ENCODE measurements at regions not wholly inside any gene's neighbourhood (a gene's known extent, or its start where the extent isn't known, plus 50 kb on each side); places are given as distances from the start of the nearest gene placed in this dataset.

DNA sequence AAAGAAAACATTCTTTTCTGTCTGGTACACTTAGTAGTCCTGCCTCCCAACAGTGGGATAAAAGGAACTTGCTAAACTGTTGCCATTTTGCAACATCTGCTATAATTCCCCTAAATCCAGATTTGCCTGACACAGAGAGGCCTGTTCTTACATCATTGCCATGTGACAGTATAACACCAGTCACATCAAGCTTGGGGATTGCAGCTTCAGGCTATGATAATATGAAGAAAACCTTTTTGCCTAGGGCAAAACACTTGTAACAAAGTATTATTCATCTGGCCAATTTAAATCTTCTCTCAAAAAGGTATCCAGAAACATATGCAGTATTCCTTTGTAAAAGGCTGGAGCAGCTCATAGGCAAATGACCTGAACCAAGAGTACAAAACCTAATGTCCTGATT is 80.9 kb upstream of the OTX2 start:
- TF ChIP-seq, protein P1, sequence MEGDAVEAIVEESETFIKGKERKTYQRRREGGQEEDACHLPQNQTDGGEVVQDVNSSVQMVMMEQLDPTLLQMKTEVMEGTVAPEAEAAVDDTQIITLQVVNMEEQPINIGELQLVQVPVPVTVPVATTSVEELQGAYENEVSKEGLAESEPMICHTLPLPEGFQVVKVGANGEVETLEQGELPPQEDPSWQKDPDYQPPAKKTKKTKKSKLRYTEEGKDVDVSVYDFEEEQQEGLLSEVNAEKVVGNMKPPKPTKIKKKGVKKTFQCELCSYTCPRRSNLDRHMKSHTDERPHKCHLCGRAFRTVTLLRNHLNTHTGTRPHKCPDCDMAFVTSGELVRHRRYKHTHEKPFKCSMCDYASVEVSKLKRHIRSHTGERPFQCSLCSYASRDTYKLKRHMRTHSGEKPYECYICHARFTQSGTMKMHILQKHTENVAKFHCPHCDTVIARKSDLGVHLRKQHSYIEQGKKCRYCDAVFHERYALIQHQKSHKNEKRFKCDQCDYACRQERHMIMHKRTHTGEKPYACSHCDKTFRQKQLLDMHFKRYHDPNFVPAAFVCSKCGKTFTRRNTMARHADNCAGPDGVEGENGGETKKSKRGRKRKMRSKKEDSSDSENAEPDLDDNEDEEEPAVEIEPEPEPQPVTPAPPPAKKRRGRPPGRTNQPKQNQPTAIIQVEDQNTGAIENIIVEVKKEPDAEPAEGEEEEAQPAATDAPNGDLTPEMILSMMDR (IDR thresholded peaks at IDR 0.05) = no peak
- no peak for TF ChIP-seq POLR2A (IDR thresholded peaks at IDR 0.05)

Measured in right lobe of liver (tissue), 4 donors.